HCT116 (cell line): ENCODE measurements at regions not wholly inside any gene's neighbourhood (a gene's known extent, or its start where the extent isn't known, plus 50 kb on each side); places are given as distances from the start of the nearest gene placed in this dataset.

Experiments
- ATAC-seq: fragments of 200-7000 bp; cut with Tn5 transposase; 2 replicates; pipeline ENCODE4 v1.9.1; 2020; ENCODE audit warnings: mild to moderate bottlenecking, moderate library complexity
- BruUV-seq: library from RNA; stranded (reverse); fragments of 400-500 nt; replicated peaks from 2 replicates; lab custom pipeline; 2021; lab: Mats Ljungman, UMichigan
- CTCF ChIA-PET: fragments of 300-600 bp; sonication (Branson Sonifier 250); formaldehyde crosslinking; loops from one replicate; lab custom pipeline; 2021; ENCODE audit warnings: antibody characterized with exemption; lab: Charles Lee
- POLR2A ChIA-PET: fragments of 300-600, 350-600 bp; sonication (Branson Sonifier 250); formaldehyde crosslinking; loops from one replicate; lab custom pipeline; 2021; ENCODE audit warnings: antibody characterized with exemption; lab: Charles Lee
- RAD21 ChIA-PET, 2 experiments: fragments of 300-600 bp; sonication (Branson Sonifier 250); formaldehyde crosslinking; loops; one replicate each; lab custom pipeline; 2023; ENCODE audit warnings: low total read pairs in 2 of 2; ENCODE audit not compliant: uncharacterized antibody in 2 of 2, unreplicated experiment in 2 of 2, low non-redundant PET in 1 of 2; lab: Charles Lee
- DNase-seq: peaks from one replicate; pipeline ENCODE4 v3.0.0-alpha.2; 2010; ENCODE audit warnings: low read depth, low spot score
- H2AFZ ChIP-seq: fragments of 200-600 bp; shearing (Covaris generic), sonication (generic); 2 replicates; pipeline ENCODE4 v1.6.1; 2017; ENCODE audit warnings: low read depth, mixed run types, mixed read lengths, antibody characterized with exemption, low read length; ENCODE audit not compliant: poor library complexity, severe bottlenecking
- H3K27ac ChIP-seq: 2 replicates; pipeline ENCODE4 v1.5.1; 2012; ENCODE audit warnings: low read depth, low read length
- H3K27me3 ChIP-seq: fragments of 200-600 bp; sonication (generic); 2 replicates; pipeline ENCODE4 v1.6.1; 2016; ENCODE audit warnings: mixed run types, low read length, mixed read lengths; ENCODE audit not compliant: insufficient read depth
- H3K36me3 ChIP-seq, 2 experiments: fragments of 200-500 bp in 1 of 2; fragments of 200-600 bp in 1 of 2; sonication (Bioruptor generic) in 1 of 2; sonication (generic) in 1 of 2; 2 replicates each; pipeline versions ENCODE4 v1.5.1 to v1.6.1; 2014 to 2016; ENCODE audit warnings: low read length in 2 of 2, inconsistent platforms in 1 of 2, mixed read lengths in 1 of 2, mixed run types in 1 of 2; ENCODE audit not compliant: insufficient read depth in 2 of 2, control insufficient read depth in 1 of 2
- H3K4me1 ChIP-seq, 2 experiments: fragments of 200-600 bp in 1 of 2; sonication (generic) in 1 of 2; 2 replicates each; pipeline versions ENCODE4 v1.5.1 to v1.6.1; 2012 to 2017; ENCODE audit warnings: low read length in 2 of 2, inconsistent platforms in 1 of 2, mild to moderate bottlenecking in 1 of 2, mixed read lengths in 1 of 2, mixed run types in 1 of 2, moderate library complexity in 1 of 2; ENCODE audit not compliant: insufficient read depth in 2 of 2, control insufficient read depth in 1 of 2
- H3K4me2 ChIP-seq: fragments of 200-600 bp; sonication (generic); 2 replicates; pipeline ENCODE4 v1.6.1; 2017; ENCODE audit warnings: mixed run types, low read length, mixed read lengths
- H3K4me3 ChIP-seq, 2 experiments: fragments of 200-600 bp in 1 of 2; sonication (generic) in 1 of 2; replicated peaks in 1 of 2; 2 replicates each; pipeline ENCODE4 v1.5.1; 2011 to 2016; ENCODE audit warnings: low read length in 2 of 2, control low read depth in 1 of 2, low read depth in 1 of 2, mild to moderate bottlenecking in 1 of 2, mixed read lengths in 1 of 2, mixed run types in 1 of 2
- H3K79me2 ChIP-seq: fragments of 200-600 bp; sonication (generic); 2 replicates; pipeline ENCODE4 v1.6.1; 2017; ENCODE audit warnings: mild to moderate bottlenecking, mixed run types, low read length, moderate library complexity, mixed read lengths; ENCODE audit not compliant: insufficient read depth
- H3K9ac ChIP-seq: fragments of 200-600 bp; sonication (generic); 2 replicates; pipeline ENCODE4 v1.6.1; 2016; ENCODE audit warnings: low read length, mixed read lengths
- H3K9me2 ChIP-seq: fragments of 200-600 bp; sonication (generic), shearing (Covaris generic); 2 replicates; pipeline ENCODE4 v1.6.1; 2017; ENCODE audit warnings: mixed run types, mild to moderate bottlenecking, moderate library complexity; ENCODE audit not compliant: insufficient read depth
- H3K9me3 ChIP-seq, 2 experiments: fragments of 200-500 bp in 1 of 2; fragments of 200-600 bp in 1 of 2; sonication (Bioruptor generic) in 1 of 2; sonication (generic) in 1 of 2; 2 replicates each; pipeline ENCODE4 v1.6.1; 2014 to 2017; ENCODE audit warnings: low read length in 2 of 2, mixed read lengths in 2 of 2, inconsistent platforms in 1 of 2, low read depth in 1 of 2, mild to moderate bottlenecking in 1 of 2, mixed run types in 1 of 2, moderate library complexity in 1 of 2; ENCODE audit not compliant: control insufficient read depth in 1 of 2, insufficient read depth in 1 of 2
- H4K20me1 ChIP-seq: fragments of 200-600 bp; sonication (generic), shearing (Covaris generic); 2 replicates; pipeline ENCODE4 v1.6.1; 2017; ENCODE audit warnings: mixed run types, mild to moderate bottlenecking, moderate library complexity; ENCODE audit not compliant: insufficient read depth
- ATF3 ChIP-seq: IDR thresholded peaks from 2 replicates; pipeline ENCODE4 v1.6.1; 2012
- CBX3 ChIP-seq: IDR thresholded peaks from 2 replicates; pipeline ENCODE4 v1.6.1; 2012; ENCODE audit warnings: low read depth
- CTCF ChIP-seq, 3 experiments: fragments of 200-600 bp in 1 of 3; sonication (generic) in 1 of 3; IDR thresholded peaks in 2 of 3; conservative IDR thresholded peaks in 1 of 3; 2 replicates each; pipeline ENCODE4 v1.5.1; 2012 to 2017; ENCODE audit warnings: low read depth in 2 of 3, low read length in 2 of 3, antibody characterized with exemption in 1 of 3, borderline replicate concordance in 1 of 3, control low read depth in 1 of 3, mild to moderate bottlenecking in 1 of 3, mixed read lengths in 1 of 3, mixed run types in 1 of 3, moderate library complexity in 1 of 3; ENCODE audit not compliant: insufficient read depth in 1 of 3
- EGR1 ChIP-seq: IDR thresholded peaks from 2 replicates; pipeline ENCODE4 v1.6.1; 2012; ENCODE audit warnings: low read depth
- ELF1 ChIP-seq: IDR thresholded peaks from 2 replicates; pipeline ENCODE4 v1.6.1; 2012; ENCODE audit warnings: low read depth, borderline replicate concordance
- JUND ChIP-seq: IDR thresholded peaks from 2 replicates; pipeline ENCODE4 v1.6.1; 2012
- POLR2AphosphoS5 ChIP-seq: IDR thresholded peaks from 2 replicates; pipeline ENCODE4 v1.6.1; 2011; ENCODE audit warnings: mild to moderate bottlenecking, low read depth, low read length, moderate library complexity
- SIN3A ChIP-seq: IDR thresholded peaks from 2 replicates; pipeline ENCODE4 v1.6.1; 2012; ENCODE audit warnings: low read depth
- SP1 ChIP-seq: IDR thresholded peaks from 2 replicates; pipeline ENCODE4 v1.6.1; 2012; ENCODE audit warnings: low read depth
- SRF ChIP-seq: IDR thresholded peaks from 2 replicates; pipeline ENCODE4 v1.6.1; 2012; ENCODE audit warnings: low read depth
- TCF7L2 ChIP-seq: IDR thresholded peaks from 2 replicates; pipeline ENCODE4 v1.7.0; 2011; ENCODE audit warnings: borderline replicate concordance, inconsistent platforms; ENCODE audit not compliant: insufficient read depth, insufficient read length; ENCODE audit errors: extremely low read depth
- ZFX ChIP-seq: fragments of 450-650 bp; IDR thresholded peaks from 2 replicates; pipeline ENCODE4 v1.6.1; 2017
- intact Hi-C: fragments of 100-400 bp; cut with micrococcal nuclease; formaldehyde crosslinking; loops from 2 replicates; pipeline ENCODE4 v1.10.0; 2022
- TF ChIP-seq, protein P1 (sequence below): IDR thresholded peaks from 2 replicates; pipeline ENCODE4 v1.6.1; 2012

GRCh38 chr12:30243426-30243825, 452.2 kb downstream of the IPO8 start:
- H3K4me2 ChIP-seq: no peak overlapping the region
- ChIA-PET RAD21 (no interaction called here), POLR2A (no interaction called here), CTCF (no interaction called here)
- intact Hi-C loops: no loop called here
- no peak for DNase-seq
- TF ChIP-seq ELF1: no peak
- TF ChIP-seq SIN3A: no peak
- TF ChIP-seq EGR1: no peak
- no peak for TF ChIP-seq SRF
- TF ChIP-seq ZFX: no peak
- no peak for TF ChIP-seq TCF7L2
- no peak for TF ChIP-seq JUND
- no peak for TF ChIP-seq ATF3
- TF ChIP-seq CTCF (IDR thresholded peaks at IDR 0.05 in 2 of 3, conservative IDR thresholded peaks at IDR 0.05 in 1 of 3; ENCODE audit: borderline replicate concordance in 1 of 3, insufficient read depth in 1 of 3, low read depth in 2 of 3, low read length in 2 of 3): no peak
- TF ChIP-seq, protein P1, sequence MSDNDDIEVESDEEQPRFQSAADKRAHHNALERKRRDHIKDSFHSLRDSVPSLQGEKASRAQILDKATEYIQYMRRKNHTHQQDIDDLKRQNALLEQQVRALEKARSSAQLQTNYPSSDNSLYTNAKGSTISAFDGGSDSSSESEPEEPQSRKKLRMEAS: no peak
- TF ChIP-seq POLR2AphosphoS5: no peak
- TF ChIP-seq CBX3: no peak
- no peak for TF ChIP-seq SP1
- H2AFZ ChIP-seq: no peak overlapping the region
- H3K79me2 ChIP-seq: no peaks in the 10 kb centered on the region
- no TSS peak for BruUV-seq
- H4K20me1 ChIP-seq: no peaks in the 10 kb centered on the region
- no peaks in the 10 kb centered on the region for H3K9me2 ChIP-seq
- ATAC-seq: no peak
- H3K9me3 ChIP-seq: no peaks in the 10 kb centered on the region
- no peaks in the 10 kb centered on the region for H3K36me3 ChIP-seq
- no peaks in the 10 kb centered on the region for H3K4me1 ChIP-seq
- no peak overlapping the region for H3K9ac ChIP-seq
- no peak overlapping the region for H3K4me3 ChIP-seq
- no peak overlapping the region for H3K27ac ChIP-seq
- no peaks in the 10 kb centered on the region for H3K27me3 ChIP-seq
